DMS79 treated with DMSO at 0.1 percent for 48 hours (cell line): ENCODE measurements at regions not wholly inside any gene's neighbourhood (a gene's known extent, or its start where the extent isn't known, plus 50 kb on each side); places are given as distances from the start of the nearest gene placed in this dataset.

Experiments
- DNase-seq: peaks from one replicate; lab custom pipeline; 2025; lab: John Stamatoyannopoulos, UW

GRCh38 chr20:22466447-22467171 lies 117.8 kb downstream of the FOXA2 start:
- DNase-seq = no peak

- no peak for DNase-seq
Observed at GRCh38 chr20:22465622-22466446, 118.5 kb downstream of the FOXA2 start.

DNA sequence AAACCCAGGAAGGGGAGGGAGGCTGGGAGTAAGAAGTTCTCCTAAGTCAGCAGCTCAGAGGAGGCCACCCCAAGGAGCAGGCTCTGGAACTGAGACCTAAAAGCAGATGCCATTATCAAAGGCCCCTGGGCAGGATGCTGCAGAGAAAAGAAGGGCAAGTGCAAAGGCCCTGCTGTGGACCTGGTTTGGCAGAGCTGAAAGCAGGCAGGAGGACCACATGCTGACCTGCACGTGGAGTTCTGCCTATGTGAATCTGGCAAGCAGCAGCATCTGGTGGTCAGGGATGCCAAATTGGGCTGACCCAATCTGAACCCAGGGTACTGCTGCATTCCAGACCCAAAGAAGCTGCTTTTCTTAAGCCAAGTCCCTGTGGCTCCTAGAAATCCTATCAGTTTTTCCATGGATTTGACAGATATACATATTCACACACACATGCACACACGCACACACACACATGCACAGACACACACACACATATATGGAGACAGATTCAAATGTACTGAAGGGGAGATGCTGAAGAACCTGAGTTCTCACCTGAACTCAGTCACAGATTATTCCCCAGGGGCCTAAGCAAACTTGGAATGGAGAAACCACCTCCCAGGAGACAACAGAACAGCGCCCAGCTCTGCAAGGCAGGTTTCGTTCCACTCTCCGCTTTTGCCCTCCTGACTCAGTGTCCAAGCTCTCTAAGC lies 119.9 kb downstream of the FOXA2 start:
- DNase-seq = no peak

- no peak for DNase-seq
Observed at GRCh38 chr20:22462975-22463914, 121.1 kb downstream of the FOXA2 start.

GRCh38 chr20:22460803-22461202 lies 123.6 kb downstream of the FOXA2 start:
- DNase-seq = no peak

DNA sequence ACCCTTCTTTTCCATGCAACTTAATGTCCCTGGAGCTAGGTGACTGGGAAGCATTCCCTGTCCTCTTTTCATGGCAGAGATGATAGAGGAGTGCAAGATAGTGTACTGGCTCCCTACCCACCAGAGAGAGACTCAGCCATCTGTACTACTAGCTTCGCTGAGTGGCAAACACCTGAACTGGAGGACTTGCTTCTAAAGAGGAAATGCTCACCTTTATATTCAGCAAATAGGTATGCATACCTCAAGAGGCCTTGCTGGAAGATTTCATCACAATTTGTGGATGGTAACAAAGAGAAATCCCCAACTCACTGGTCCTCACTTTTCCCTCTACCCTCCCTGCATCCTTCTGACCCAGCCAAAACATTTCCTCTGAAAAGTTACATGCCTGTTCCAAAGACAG lies 124.1 kb downstream of the FOXA2 start:
- DNase-seq = no peak

DNA sequence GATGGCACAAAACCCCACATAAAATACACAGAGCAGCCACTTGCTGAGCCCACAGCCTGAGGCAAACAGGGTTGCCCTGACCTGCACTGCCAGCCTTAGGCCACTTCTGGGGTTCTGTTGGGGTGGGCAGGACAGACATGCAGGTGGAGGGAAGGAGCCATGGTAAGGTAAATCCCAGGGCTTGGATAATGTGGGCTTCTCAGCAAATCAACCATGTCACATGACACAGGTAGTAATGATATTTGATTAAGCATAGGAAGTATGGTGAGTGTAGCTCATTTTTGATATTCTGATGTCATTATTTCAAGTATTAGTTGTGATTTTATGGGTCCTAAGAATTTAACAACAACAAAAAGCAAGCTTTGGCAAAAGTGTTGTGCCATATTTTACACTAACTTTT lies 124.6 kb downstream of the FOXA2 start:
- no peak for DNase-seq

GRCh38 chr20:22456109-22456508 lies 128.3 kb downstream of the FOXA2 start:
- DNase-seq = no peak

- DNase-seq = no peak
Observed at GRCh38 chr20:22455259-22455658, 129.1 kb downstream of the FOXA2 start.

- no peak for DNase-seq
Observed at GRCh38 chr20:22453244-22454080, 130.9 kb downstream of the FOXA2 start.

DNA sequence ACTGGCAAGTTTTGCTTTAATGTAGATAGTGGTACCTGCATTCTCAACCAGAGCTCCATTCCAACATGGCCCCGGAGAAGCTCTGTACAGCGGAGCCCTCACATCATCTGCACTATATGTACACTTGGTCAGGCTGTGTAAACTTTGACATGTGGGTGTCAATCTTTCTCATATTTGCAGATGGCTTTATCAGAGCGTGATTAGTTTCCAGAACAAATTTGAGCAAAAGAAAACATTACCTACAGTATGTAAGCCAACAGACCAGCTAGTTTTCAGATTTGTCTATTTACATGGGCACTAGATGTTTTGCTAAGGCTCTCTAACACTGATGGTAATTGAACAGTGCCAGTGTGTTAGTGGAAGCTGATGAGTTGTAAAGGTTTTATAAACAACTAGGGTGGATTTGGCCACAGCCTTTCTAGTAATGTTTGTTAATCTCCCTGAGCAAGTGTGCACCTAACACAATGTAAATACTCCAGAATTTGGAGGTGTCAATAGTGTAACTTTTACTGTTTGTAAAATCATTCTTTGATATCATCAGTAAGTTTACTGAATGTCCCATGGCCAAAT lies 131.8 kb downstream of the FOXA2 start:
- no peak for DNase-seq

GRCh38 chr20:22450537-22450936 lies 133.8 kb downstream of the FOXA2 start:
- no peak for DNase-seq

DNA sequence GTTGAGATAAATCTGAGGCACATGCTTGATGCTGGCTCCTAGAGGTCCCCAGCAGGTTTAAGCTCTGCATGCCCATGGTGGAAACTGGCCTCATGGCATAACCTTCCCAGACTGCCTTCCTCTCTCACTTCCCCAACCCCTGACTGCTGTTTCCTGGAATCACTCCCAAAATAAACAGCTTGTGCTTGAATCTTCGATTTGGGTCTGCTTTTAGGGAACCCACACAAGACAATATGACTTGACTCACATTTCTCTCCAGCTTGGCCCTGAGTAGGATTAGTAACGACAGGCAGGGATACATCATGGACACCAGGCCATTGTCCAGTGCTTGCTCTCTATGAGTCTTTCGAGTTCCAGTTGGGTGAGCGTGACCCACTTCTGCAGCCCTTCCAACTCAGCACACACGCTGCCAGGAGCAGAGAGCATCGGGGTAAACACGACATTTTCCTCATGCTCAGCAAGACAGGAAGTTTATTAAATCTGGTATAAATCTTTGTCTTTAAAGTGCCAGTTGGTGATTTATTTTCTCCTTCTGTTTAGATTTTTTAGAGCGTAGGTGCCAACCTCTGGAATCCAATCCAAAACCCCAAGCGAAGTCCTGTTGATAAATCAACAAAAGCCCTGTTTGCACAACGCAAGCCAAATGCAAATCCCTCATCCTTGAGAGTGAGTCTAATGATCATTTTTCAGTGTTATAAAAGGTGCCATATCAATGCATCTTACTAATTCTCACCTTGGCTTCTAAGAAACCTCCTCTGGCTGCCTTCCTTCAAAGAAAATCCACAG lies 135.0 kb downstream of the FOXA2 start:
- DNase-seq = no peak

DNA sequence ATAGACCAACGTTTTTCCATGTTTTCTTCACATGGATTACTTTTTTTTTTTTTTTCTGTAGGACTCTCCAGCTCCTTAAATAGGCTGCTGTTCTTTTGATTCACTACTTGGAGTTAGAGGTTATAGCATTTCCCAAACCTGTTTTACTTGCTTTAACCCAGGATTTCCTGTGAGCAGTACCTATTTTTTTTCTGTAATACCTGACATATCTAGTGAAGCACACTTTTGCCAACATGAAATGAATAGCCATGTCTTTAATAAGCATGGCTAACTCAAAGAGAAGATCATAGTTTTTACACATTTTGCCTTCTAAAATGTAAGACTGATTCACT lies 137.0 kb downstream of the FOXA2 start:
- DNase-seq = no peak

- no peak for DNase-seq
Observed at GRCh38 chr20:22446613-22447446, 137.5 kb downstream of the FOXA2 start.

DNA sequence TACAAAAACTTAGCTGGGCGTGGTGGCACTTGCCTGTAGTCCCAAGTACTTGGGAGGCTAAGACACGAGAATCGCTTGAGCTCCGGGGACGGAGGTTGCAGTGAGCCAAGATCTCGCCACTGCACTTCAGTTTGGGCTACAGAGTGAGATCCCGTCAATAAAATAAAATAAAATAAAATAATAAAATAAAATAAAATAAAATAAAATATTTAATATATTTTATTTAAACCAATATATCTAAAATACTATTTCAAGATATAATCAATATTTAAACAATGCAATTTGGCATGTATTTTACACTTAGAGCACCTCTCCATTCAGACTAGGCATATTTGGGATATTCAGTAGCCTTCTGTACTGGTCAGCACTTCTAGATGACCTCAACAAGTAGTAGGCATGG lies 142.1 kb downstream of the FOXA2 start:
- no peak for DNase-seq

- no peak for DNase-seq
Observed at GRCh38 chr20:22438926-22439325, 145.4 kb downstream of the FOXA2 start.

DNA sequence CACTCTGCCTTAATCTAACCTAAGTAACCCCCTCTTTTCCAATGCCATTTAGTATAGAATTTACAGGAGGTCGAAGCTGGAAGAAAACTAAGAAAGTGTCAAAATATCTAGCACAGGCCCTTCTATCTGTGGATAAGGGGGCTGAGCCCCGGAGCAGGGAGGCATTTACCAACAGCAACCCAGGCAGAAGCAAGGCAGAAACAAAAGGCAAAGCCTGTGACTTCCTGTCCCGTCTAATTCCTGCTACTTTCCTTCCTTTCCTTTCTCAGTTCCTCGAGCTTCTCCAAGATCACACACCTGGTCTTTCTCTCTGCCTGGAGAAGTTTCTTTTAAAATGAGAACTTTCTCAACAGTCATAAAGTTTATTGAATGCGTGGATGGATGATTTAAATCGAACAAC lies 146.0 kb downstream of the FOXA2 start:
- no peak for DNase-seq

GRCh38 chr20:22437354-22437753 lies 147.0 kb downstream of the FOXA2 start:
- no peak for DNase-seq
